ENCODE measurements at regions not wholly inside any gene's neighbourhood (a gene's known extent, or its start where the extent isn't known, plus 50 kb on each side); places are given as distances from the start of the nearest gene placed in this dataset.
A peak's percentile ranks its signal among the peaks of the same experiment; 100 is the strongest.

DNA sequence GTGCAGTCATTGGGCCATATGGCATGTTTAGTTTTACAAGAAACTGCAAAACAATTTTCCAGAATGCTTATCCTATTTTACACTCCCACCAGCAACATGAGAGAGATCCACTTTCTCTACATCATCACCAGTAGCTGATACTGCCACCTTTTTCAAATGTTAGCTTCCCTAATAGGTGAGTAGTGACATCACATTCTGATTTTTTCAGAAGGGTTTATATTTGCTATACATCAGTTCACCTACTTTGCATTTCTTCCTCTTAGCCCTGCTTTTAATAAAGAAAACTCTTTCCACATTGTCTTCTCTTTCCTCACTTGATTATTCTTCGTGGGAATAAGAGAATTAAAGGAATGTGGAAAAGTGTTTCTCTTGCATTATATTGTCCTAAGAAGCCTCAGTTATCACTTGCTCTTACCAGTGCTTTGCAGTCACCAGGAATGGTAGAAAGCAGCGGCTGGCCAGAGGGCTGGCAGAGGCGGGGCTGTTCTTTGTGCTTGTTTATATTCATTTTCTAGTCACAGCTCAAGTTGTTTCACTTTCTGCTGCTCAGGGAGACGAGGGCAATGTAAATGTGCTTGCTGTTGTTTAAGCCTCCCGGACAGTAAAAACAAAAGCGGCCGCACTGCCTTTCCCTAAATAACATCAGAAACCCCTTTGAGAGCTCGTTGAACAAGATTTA is 164.8 kb downstream of the HSD17B3 start:
- TF ChIP-seq POLR2A (IDR thresholded peaks at IDR 0.05; ENCODE audit: low read depth, low read length) (peak; percentile 32; the same call in 1 of the 2 replicates), POLR2AphosphoS5 (IDR thresholded peaks at IDR 0.05; ENCODE audit: low read depth, low read length) (no peak)
